ENCODE measurements at regions not wholly inside any gene's neighbourhood (a gene's known extent, or its start where the extent isn't known, plus 50 kb on each side); places are given as distances from the start of the nearest gene placed in this dataset.
"Not testable (repeated sequence)": the region's sequence is repeated elsewhere in the genome, so short reads cannot be mapped to it uniquely, and the experiment has no call there.

DNA sequence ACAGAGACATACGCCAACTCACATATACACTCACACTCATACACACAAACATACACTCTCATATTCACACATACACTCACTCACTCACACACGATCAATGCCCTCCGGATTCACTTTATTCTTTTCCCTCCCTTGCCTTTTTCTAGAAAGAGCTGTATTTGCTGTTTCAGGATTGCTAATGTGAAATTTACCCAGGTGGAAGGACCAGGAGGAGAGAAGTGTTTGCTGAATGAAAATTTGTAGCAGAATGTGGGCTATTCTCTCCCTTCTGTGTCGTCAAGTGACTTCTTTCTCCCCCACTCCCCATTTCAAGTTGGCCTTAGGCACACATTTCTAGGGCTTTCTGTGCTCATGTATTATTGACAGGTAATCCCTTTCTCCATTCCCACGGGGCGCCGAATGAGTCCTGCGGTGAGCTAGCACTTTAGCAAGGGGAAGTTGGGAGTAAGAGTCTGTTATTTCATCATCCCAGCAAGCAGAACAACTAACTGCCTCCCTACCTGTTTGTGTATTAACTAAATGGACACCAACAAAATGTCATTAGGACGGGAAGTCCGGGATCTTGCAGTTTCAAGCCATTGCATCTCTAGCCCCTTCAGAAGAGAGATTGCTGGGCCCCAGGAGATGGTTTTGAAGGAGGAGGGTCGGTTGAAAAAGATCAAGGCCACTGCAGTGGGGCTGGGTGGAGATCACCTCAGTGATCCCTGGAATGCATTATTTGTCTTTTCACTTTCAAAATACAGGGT lies 97.1 kb upstream of the TAF11L2 start:
- no peak for DNase-seq (ENCODE audit: low read depth in 2 of 2)

DNA sequence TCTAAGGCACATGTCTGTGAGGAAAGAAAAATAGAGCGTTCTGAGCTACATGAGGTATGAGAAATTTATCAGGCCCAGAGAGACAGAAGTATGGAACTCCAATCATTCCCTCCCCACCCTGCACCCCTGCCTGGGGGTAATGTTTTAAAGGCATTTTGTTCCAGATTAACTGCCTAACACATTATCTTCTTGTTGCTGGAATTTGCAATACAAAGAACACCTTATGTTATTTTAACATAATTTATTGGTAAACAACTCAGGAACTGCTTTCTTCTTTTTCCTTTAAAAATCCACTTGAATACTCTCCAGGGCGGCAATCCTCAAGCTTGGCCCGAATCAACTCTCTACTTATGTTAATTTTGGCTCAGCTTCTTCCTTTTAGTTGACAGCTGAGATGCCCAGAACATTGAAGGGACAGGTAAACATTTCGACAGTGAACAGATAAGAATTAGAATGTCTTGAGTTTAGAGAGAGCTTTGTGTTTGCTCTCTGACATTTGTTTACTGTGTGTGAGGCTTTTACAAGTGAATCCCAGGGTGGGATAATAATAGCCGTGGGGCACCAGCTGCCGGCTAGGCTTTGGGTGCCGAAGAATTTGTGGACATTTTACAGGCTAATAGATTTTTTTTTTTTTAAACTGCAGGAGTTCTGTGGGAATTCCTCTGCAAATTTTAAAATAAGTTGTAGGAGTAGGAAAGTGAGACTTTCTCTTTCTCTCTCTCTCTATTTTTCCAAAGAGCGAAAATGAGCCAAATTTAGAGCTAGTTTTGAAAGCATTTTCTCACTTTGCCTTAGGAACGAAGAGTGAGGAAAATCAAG lies 96.4 kb upstream of the TAF11L2 start:
- DNase-seq (ENCODE audit: low read depth in 2 of 2): no peak

DNA sequence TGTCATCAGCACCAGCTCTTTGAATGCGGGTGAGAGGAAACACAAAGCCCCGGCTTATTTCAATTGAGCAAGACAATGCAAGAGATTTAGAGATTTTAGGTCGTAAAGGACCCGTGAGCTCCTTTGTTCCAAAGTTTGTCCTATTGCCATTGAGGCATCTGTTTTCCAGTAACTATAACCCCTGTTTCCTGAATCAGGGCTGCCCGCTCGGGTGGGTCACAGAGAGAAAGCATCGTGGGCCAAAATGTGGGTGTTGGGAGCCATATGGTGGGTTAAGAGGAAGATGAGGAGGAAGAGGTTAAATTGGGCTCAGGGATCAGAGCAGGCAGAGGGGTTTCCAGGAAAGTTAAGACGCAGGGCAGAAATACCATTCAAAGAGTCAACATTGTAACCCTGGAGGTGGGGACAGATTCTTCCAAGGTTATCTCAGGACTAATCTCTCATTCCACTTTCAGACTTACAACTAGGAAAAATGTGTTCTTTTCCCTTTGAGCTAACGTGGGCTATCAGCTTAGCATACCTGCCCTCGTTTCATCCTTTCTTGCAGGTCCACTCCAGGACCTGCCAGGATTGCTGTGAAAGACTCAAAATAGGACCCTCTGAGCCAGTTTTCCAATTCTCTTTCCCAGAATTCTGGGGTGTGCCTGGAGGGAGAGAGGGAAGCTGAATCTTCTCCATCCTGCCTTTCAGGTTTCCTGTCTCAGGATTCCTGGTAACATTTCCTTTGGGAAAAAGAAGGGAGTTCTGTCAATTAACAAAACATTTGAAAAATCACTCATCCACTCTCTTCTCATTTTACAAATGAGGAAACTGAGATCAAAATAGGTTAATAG lies 95.5 kb upstream of the TAF11L2 start:
- no peak for DNase-seq (ENCODE audit: low read depth in 2 of 2)

DNA sequence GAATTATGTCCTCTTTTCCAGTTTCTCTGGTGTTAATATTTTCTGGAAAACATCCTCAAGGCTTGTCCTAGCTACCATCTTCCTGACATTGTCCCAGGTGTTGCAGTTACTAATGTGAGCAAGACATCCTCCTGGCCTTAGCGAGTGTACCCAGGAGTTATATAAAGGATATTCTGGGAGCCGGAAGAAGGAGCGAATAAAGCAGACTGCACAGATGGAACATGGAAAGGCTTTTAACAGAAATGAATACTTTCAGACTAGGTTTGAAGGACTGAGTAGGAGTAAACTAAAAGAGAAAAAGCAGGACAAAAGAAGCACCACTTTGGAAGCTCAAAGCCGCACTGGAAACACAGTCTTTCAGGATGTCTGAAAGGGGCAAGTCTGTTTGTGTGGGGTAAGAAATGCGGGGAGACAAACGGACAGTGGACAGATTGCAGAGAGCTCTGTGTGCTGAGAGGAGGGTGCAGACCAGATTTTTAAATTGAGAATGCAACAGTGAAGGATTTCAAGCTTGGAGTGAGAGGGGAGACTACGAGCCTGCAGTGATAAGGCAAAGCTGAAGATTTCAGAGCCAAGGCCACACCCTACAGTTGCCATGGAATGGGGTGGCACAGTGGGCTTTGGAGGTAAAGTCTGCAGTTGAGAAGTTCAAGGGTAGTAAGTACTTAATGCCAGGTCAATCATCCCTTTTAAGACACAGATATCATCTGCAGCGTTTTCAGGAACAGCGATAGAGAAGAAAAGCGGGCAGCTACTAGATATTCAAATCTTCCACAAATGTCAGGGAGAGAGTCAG lies 94.1 kb upstream of the TAF11L2 start:
- no peak for DNase-seq (ENCODE audit: low read depth in 2 of 2)

DNA sequence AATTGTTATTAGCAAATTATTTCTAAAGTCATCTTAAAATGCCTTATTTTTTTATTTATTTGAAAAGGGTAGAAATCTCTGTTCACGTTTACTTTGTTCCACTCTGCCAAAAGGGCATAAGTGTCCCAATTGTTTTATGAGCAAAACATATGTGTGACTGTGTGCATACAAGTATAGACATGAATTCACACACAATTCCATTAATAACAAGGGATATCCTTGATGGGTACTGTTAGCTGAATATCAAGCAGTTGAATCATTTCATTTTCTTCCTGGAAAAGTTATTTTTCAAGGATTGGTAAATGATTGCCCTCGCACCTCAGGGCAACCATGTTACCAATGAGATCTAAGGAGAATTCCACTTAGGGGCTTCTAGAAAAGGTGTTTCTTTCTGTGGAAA lies 92.1 kb upstream of the TAF11L2 start:
- DNase-seq (ENCODE audit: low read depth in 2 of 2): no peak

DNA sequence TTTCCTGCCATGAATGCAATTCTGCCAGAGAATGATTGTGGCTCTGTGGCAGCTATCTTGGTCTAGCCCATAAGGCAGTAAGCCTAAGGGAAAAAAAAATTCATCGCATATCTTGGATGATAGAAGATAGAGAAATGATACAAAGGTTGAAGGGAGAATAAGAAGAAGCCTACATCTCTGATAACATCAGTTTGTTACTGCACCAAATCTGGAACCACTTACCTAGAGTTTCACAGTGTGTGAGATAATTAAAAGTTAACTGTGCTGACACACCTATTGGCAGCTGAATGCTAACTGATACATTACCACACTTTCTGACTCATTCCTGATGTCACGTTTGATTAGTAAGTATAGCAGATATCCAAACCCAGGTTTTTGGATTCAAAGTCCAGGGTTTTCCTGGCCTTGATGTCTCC lies 91.6 kb upstream of the TAF11L2 start:
- peak; percentile 16 for DNase-seq (ENCODE audit: low read depth in 2 of 2)

DNA sequence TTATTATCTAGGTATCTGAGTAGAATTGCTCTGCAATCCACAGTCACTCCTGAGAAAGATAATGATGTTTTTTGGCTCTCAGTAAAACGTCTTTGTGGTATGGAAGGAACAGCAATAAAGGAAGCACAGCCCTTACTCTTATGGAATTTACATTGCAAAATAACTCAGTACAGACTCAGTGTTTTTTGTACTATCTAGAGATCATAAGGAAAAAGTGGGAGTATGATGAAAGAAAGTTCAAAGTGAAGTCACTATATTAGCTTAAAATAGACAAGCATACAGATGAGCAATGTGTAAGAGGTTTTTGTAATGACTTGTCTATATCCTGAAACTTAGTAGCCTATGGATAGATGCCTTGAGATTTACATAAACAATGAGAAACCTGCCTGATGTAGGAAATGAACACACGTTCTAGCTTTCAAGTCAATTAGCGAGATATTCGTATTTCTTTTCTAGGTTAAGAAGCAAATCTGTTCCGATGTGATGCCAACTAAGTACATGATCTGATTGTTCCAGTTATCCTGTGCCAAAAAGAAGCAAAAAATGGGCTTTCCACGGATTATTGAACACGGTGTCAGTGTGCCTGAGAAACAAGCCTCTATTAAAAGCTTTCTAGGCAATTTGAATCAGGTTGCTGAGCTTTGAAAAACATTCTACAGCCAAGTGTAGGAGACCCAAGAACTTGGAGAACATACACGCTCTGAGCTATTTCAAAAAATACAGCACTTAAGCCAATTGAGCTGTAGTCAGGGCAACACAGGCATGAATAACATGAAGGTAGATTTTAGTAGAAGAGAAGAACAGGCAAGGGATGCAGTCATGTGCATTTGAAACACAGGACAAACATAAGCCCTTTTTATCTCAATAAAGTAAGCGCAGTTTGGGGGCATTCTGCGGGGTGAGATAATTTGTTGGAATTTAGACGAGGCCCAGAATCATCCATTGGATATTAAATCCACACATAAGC lies 86.3 kb upstream of the TAF11L2 start:
- DNase-seq (ENCODE audit: low read depth in 2 of 2): peak; percentile 61 to 66

DNA sequence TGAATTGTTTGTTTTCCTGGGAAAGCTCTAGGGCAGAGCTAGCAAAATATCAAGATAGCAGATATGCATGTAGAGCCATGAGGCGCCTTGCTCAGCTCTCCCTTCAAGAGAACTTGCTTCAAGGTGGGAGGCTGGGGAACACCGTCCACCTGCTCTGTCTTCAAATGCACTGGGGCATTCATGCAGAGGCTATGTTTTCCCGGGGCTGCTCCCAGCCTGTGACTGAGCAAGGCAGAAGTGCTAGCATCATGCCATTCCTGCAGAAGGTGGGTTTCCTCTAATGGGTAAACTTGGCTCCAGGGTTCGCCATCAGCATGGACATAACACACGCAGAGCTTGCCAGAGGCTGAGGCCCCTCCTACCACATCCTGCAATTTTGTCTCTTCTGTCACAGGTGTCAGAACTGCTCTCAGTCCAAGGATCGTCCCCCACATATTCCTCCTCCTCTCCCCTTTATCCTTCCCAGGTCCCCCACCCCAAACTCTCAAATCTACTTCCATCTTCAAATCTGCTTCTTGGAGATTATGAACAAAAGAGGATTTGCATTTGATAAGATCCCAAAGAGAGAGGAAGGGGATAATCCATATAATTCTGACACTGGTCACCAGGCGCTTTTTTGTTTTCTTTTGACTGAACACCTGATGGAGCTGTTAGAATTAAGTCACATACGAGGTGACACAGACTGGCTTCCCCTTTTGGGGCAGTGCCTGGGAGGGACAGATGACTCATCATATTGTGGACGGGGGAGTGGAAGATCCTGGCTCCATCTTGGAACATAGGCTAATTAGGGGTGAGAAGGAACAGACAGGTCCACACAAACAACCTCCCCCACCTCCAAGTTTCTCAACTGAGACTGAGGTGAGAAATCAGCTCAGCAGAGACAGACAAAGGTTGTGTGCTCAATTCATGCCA lies 85.0 kb upstream of the TAF11L2 start:
- DNase-seq (ENCODE audit: low read depth in 2 of 2): no peak

DNA sequence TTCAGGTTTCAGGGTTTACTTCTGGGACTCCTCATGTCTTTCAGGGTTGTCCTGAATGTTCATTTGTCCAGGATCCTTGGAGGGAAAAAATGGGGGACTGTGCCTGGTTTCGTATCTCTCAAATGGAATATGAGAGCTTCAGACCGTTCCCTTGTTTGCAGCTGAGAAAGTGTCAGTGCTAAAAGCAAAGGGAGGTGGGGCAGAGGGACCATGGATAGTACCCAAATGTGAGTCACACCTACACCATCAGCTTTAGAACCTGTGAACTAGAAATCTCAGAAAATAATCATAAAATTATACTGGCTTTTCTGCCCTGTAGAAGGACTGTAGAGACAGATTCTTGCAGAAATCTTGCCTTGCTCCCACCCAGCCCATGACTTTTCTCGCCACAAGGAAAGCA lies 84.3 kb upstream of the TAF11L2 start:
- DNase-seq (ENCODE audit: low read depth in 2 of 2): no peak

DNA sequence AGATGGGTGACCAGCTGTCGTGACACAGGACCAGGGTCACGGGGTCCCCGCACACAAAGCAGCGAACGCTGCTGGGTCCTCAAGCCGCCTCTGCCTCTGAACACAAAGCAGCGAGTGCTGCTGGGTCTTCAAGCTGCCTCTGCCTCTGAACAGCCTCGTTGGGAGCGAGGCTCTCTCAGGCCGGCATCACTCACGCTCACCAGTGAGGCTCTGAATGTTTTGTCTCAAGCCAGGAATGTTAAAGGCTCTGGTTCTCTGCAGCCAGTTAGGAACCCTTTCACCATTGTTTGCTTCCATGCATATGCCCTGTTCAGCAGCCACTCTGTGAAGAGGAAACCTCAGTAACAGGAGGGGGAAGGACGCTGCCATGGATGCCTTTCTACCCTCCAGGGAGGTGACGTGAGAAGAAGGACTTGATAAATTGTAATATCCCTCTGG lies 82.7 kb upstream of the TAF11L2 start:
- no peak for DNase-seq (ENCODE audit: low read depth in 2 of 2)

DNA sequence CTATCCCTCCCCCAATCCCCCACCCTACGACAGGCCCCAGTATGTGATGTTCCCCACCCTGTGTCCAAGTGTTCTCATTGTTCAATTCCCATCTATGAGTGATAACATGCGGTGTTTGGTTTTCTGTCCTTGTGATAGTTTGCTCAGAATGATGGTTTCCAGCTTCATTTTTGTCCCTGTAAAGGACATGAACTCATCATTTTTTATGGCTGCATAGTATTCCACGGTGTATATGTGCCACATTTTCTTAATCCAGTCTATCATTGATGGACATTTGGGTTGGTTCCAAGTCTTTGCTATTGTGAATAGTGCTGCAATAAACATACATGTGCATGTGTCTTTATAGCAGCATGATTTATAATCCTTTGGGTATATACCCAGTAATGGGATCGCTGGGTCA lies 81.7 kb upstream of the TAF11L2 start:
- not testable (repeated sequence) for DNase-seq (ENCODE audit: low read depth in 2 of 2)

DNA sequence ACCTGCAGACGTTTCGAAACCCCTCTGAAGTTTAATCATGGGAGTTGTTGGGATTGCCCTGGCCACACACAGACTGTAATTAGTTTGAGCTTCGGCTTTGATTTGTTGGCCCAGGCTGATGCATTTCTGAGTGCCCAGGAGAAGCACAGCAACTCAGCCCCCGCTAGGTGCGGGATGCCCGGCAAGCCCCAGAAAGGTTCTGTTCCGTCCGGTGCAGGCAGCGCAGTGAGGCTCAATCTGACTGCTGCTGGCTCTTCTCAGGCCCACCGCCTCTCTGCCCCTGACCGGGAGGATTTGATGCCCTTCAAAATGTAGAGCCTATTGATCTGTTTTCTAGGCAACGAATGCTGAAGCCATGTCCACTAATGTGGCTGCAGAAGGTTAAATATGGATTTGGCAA lies 73.4 kb upstream of the TAF11L2 start:
- DNase-seq (ENCODE audit: low read depth in 2 of 2): no peak

DNA sequence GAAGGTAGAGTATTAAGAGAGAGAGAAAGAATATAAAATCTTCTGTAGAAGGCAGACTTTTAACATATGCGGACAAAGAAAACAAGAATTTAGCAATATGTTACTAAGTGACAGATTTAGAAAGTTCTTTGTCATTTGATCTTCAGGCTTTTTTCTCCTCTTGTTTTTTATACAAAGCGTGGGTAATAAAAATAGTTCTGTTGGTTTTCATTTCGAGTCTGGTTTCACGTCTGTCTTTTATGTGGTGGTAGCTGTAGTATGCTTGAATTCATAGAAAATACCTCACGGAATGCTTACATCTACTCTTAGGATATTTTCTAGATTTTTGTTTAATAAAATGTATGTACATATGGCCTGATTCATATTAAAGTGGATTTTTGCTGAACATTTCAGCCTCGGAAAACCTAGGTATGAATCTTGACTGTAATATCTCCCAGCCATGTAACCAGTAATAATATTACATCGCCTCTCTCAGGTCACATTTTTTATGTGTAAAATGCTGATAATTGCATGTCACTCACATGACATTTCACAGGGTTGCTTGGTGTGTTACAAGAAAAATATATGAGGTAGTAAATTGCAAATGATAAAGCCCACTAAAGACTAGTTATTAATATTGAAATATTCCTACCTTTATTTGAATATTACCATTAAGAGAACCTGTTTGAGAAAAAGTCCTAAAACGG lies 72.5 kb upstream of the TAF11L2 start:
- DNase-seq (ENCODE audit: low read depth in 2 of 2): no peak

DNA sequence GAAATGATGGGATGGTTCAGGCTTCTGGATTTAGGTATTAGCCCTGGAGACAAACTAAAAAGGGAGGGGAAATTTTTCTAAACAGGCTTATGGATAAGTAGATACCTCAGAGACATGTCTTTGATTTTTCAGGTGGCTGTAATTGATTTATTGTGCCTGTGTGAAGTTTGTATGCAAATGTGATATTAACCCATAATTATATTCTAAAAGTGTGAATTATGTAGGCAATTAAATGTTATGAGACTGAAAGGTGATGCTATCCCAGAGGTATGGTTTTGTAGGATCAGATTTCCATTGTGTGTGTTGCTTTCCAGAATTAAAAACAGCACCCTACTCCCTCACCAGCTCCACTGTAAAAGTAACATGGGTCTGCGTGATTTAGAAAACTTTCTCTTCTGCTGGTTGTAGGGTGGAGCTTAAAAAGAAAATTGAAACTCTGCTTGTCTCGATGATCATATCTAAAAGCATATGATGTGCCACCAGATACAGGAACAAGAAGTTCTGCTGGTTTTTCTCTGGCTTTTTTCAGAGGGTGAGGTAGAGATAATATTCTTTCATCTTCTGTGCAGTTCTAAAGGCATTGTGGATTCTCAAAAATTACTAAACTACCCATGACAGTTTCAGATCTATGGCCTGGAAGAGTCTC lies 71.8 kb upstream of the TAF11L2 start:
- DNase-seq (ENCODE audit: low read depth in 2 of 2): no peak

DNA sequence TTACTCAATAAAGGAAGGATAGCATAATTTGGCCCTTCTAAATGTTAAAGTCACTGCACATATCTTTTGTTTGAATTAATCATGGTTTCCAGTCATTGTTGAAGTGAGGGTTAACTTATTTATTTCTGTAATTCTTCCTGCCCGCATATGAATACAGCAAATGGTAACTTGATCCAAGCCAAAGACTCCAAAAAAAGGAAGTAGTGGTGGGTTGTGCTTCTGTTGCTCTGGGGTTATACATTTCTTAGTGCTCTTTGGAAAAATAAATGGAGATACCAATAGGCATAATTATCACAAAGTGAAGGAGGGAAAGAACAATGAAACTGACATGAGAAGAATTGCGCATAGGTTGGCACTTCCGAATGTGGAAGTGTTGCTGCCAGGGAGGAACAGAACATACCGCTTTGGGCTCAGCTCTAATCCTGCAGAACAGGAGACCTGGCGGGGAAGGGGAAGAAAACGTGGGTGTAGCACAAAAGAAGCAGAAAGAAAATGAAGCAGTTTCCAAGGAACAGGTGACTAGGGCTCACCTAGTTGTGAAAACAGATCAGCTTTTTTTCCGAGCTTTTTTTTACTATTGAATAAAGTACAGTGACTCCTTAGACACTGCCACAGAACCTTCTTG lies 69.7 kb upstream of the TAF11L2 start:
- no peak for DNase-seq (ENCODE audit: low read depth in 2 of 2)

DNA sequence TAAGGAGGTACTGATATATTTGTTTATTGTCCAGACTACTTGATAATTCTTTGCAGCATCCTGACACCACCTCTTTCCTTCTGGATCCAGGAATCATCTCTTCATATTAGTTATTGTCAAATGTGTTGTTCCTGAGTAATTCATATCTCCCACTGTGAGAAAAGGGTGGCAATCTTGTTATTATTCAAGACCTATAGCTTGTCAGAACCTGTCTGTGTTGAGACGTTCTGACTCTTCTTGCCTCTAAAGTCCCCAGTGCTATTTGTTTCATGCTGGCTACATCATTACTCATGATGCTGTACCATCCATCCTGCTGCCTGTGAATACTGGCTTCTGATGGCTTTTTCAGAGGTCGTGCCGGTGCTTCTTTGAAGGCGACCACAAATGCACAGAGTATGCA lies 68.7 kb upstream of the TAF11L2 start:
- no peak for DNase-seq (ENCODE audit: low read depth in 2 of 2)

DNA sequence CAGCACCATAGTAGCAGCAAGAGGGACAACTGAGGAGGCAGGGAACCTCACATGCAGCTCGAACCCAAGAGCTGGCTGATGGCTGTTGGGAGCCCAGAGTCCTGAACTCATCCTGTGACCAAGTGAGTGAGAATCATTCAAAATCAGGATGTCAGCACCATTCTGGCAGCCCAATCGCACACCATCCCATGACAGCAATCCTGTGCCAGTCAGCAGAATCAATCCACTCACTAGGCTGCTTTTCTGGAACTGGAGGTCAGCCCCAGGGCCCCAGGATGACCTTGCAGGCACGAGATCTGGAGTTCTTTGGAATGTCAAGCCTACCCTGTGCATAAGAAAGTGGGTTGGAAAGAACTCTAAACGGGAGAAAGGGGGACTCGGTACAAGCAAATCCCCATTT lies 67.8 kb upstream of the TAF11L2 start:
- no peak for DNase-seq (ENCODE audit: low read depth in 2 of 2)
